Large intestine (tissue), 3 donors: ENCODE measurements at regions not wholly inside any gene's neighbourhood (a gene's known extent, or its start where the extent isn't known, plus 50 kb on each side); places are given as distances from the start of the nearest gene placed in this dataset.
"Not testable (repeated sequence)": the region's sequence is repeated elsewhere in the genome, so short reads cannot be mapped to it uniquely, and the experiment has no call there.

Experiments used
- DNase-seq, 2 donors: peaks; one replicate each; pipeline versions ENCODE4 v3.0.0 to v3.0.0-alpha.2; 2013
- H3K27ac ChIP-seq: one replicate; pipeline ENCODE4 v1.5.1; 2013; ENCODE audit warnings: low read length
- H3K27me3 ChIP-seq: 2 replicates; pipeline ENCODE4 v1.6.1; 2013; ENCODE audit warnings: low read length; ENCODE audit not compliant: control insufficient read depth, insufficient read depth
- H3K36me3 ChIP-seq: 2 replicates; pipeline ENCODE4 v1.6.1; 2013; ENCODE audit warnings: low read length; ENCODE audit not compliant: control insufficient read depth, insufficient read depth
- H3K4me1 ChIP-seq: one replicate; pipeline ENCODE4 v1.6.1; 2013; ENCODE audit warnings: low read length; ENCODE audit not compliant: control insufficient read depth, insufficient read depth
- H3K4me3 ChIP-seq: one replicate; pipeline ENCODE4 v1.5.1; 2013; ENCODE audit warnings: low read length
- H3K9me3 ChIP-seq: one replicate; pipeline ENCODE4 v1.6.1; 2013; ENCODE audit warnings: mild to moderate bottlenecking, low read depth, low read length, moderate library complexity; ENCODE audit not compliant: control insufficient read depth
- WGBS: methylation state at CpG from one replicate; pipeline ENCODE4 v1.1.5; 2013; ENCODE audit warnings: low lambda C conversion rate; ENCODE audit not compliant: insufficient coverage; 5-methylcytosine and 5-hydroxymethylcytosine counted together

- H3K9me3 ChIP-seq, H3K4me3 ChIP-seq, H3K4me1 ChIP-seq, H3K27me3 ChIP-seq, H3K27ac ChIP-seq, DNase-seq, H3K36me3 ChIP-seq: not testable (repeated sequence)
- no CpG with 5 or more reads among the region's 1 CpG for WGBS
These were observed 123.5 kb upstream of the MEOX2 start for GRCh38 chr7:15809936-15810335.

- DNase-seq: no peak
- Histone ChIP-seq H3K4me1 (no peaks in the 10 kb centered on the region), H3K9me3 (no peaks in the 10 kb centered on the region), H3K27me3 (no peaks in the 10 kb centered on the region), H3K27ac (no peak overlapping the region), H3K36me3 (no peaks in the 10 kb centered on the region), H3K4me3 (no peak overlapping the region)
- WGBS: no CpG with 5 or more reads among the region's 2 CpGs
These were observed 119.4 kb upstream of the MEOX2 start for GRCh38 chr7:15805891-15806290.

- WGBS: 83% methylated on average over 1 of the region's 1 CpG
- no peak overlapping the region for H3K27ac ChIP-seq
These were observed 115.9 kb upstream of the MEOX2 start for GRCh38 chr7:15802425-15802824.

GRCh38 chr7:15801551-15801950 lies 115.1 kb upstream of the MEOX2 start:
- no peaks in the 10 kb centered on the region for H3K27me3 ChIP-seq
- H3K36me3 ChIP-seq: no peaks in the 10 kb centered on the region
- no peaks in the 10 kb centered on the region for H3K9me3 ChIP-seq
- H3K27ac ChIP-seq: no peak overlapping the region
- H3K4me1 ChIP-seq: no peaks in the 10 kb centered on the region
- 80% methylated on average over 1 of the region's 3 CpGs for WGBS
- DNase-seq: no peak
- no peak overlapping the region for H3K4me3 ChIP-seq

More at GRCh38 chr7:15802425-15802824, 115.9 kb upstream of the MEOX2 start:
- DNase-seq: no peak
- no peaks in the 10 kb centered on the region for H3K4me1 ChIP-seq
- no peaks in the 10 kb centered on the region for H3K36me3 ChIP-seq
- H3K4me3 ChIP-seq: no peak overlapping the region
- no peaks in the 10 kb centered on the region for H3K9me3 ChIP-seq
- H3K27me3 ChIP-seq: no peaks in the 10 kb centered on the region

DNA sequence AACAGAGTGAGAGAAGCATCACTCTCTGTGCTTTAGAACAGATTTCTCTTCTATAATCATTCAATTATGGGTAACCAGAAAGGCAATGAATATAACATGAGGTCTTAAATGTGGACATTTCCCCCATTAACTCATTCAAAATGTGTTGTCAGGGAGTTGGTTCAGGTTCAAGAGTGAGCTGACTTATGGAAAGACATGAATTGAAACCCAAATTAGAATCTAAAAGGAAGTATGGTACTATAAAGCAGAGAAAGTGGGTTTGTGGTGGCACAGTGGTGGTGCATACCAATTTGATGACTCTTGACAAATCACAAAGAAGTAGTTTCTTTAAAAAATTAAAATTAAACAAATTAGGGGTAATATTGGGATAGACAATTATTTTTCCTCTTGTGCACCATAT lies 114.6 kb upstream of the MEOX2 start:
- H3K27me3 ChIP-seq: no peaks in the 10 kb centered on the region
- H3K36me3 ChIP-seq: no peaks in the 10 kb centered on the region
- no peak overlapping the region for H3K27ac ChIP-seq
- H3K4me1 ChIP-seq: no peaks in the 10 kb centered on the region
- no peak overlapping the region for H3K4me3 ChIP-seq
- DNase-seq: no peak
- no peaks in the 10 kb centered on the region for H3K9me3 ChIP-seq

DNA sequence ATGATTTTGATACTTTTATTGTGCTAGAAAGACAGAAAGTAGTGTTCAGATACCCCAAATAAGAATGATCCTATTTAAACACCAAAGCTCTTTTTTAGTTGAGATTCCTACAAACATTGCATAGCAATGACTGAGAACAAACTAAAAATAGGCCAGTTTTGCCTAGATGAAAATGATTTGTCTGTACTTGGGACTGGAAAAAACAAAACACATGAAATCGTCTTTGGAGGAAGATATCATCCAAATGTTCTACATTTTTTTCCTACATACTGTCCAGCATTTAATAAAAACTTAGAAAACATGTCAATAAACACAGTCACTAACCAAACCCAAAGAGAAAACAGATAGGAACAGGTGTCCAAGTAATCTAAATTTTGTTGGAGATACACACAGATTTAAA lies 111.6 kb upstream of the MEOX2 start:
- Histone ChIP-seq H3K4me1 (no peaks in the 10 kb centered on the region), H3K27me3 (no peaks in the 10 kb centered on the region), H3K36me3 (no peaks in the 10 kb centered on the region), H3K27ac (no peak overlapping the region), H3K4me3 (no peak overlapping the region), H3K9me3 (no peaks in the 10 kb centered on the region)
- DNase-seq: no peak
- WGBS: no CpG with 5 or more reads among the region's 1 CpG

- Histone ChIP-seq H3K9me3 (peaks cover 4% of the 10 kb centered on the region), H3K4me1 (no peaks in the 10 kb centered on the region), H3K4me3 (no peak overlapping the region), H3K36me3 (no peaks in the 10 kb centered on the region), H3K27me3 (no peaks in the 10 kb centered on the region), H3K27ac (no peak overlapping the region)
- WGBS: no CpG with 5 or more reads among the region's 2 CpGs
- no peak for DNase-seq
These were observed 108.9 kb upstream of the MEOX2 start for GRCh38 chr7:15795393-15795792.

- no peak overlapping the region for H3K27ac ChIP-seq
- no peak for DNase-seq
- H3K4me3 ChIP-seq: no peak overlapping the region
- no peaks in the 10 kb centered on the region for H3K36me3 ChIP-seq
- no peaks in the 10 kb centered on the region for H3K27me3 ChIP-seq
- H3K9me3 ChIP-seq: peaks cover 4% of the 10 kb centered on the region
- no peaks in the 10 kb centered on the region for H3K4me1 ChIP-seq
These were observed 108.3 kb upstream of the MEOX2 start for GRCh38 chr7:15794801-15795200.

GRCh38 chr7:15784694-15785030 lies 98.2 kb upstream of the MEOX2 start:
- no CpG with 5 or more reads among the region's 3 CpGs for WGBS
- Histone ChIP-seq H3K9me3 (no peaks in the 10 kb centered on the region), H3K27me3 (no peaks in the 10 kb centered on the region), H3K36me3 (no peaks in the 10 kb centered on the region), H3K27ac (no peak overlapping the region), H3K4me1 (no peaks in the 10 kb centered on the region), H3K4me3 (no peak overlapping the region)
- DNase-seq: no peak

DNA sequence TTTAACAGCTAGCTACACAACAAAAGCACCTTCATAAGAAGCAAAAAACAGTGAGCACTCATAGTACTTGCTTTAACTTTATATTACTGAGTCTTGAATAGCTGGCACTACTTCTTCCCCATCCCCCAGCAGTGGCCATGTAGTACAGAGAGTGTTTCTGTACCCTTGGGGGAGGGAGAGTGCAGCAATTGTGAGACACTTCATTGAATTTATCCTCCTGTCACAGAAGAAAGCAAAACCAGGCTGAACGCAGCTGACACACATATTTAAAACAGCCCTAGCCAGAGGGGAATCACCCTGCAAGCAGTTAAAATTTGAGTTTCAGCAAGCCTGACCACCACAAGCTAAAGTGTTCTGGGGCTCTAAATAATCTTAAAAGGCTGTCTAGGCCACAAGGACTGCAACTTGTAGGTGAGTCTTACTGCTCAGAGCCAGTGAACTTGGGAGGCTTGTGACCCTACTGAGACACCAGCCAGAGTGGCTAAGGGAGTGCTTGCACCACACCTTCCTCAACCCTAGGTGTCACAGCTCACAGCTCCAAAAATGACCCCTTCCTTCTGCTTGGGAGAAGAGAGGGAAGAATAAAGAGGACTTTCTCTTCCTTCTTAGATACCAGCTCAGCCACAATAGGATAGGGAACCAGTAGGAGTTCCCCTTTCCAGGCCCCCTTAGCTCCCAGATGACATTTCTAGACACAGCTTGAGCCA lies 97.7 kb upstream of the MEOX2 start:
- Histone ChIP-seq H3K9me3 (no peaks in the 10 kb centered on the region), H3K4me1 (no peaks in the 10 kb centered on the region), H3K27ac (no peak overlapping the region), H3K27me3 (no peaks in the 10 kb centered on the region), H3K4me3 (no peak overlapping the region), H3K36me3 (no peaks in the 10 kb centered on the region)
- DNase-seq: no peak
- no CpG with 5 or more reads among the region's 1 CpG for WGBS

DNA sequence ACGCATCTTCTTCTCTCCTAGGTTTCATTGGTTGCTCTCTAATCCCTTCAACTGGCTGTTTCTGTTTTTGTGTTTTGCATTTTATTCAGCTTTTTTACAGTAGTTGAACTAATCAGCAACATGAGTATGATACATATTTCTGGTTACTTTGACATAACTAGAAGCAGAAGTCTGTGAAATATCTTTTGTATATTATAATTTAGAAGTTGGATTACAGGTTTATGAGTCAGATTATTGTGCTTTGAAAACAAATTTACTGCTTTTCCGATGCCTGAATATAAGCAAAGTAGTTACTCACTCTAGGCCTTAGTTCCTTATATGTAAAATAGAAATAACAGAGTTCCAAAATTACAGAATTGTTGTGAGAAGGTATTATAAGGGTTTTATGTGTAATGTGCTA lies 96.2 kb upstream of the MEOX2 start:
- Histone ChIP-seq H3K27me3 (no peaks in the 10 kb centered on the region), H3K36me3 (no peaks in the 10 kb centered on the region), H3K27ac (no peak overlapping the region), H3K4me1 (no peaks in the 10 kb centered on the region), H3K4me3 (no peak overlapping the region), H3K9me3 (no peaks in the 10 kb centered on the region)
- no peak for DNase-seq
- WGBS: 100% methylated on average over 1 of the region's 2 CpGs
